HG03064 (cell line): ENCODE measurements at regions not wholly inside any gene's neighbourhood (a gene's known extent, or its start where the extent isn't known, plus 50 kb on each side); places are given as distances from the start of the nearest gene placed in this dataset.

ENCODE experiments used
- ATAC-seq: cut with Tn5 transposase; IDR thresholded peaks from one replicate; pipeline ENCODE4 v1.9.1; 2021; ENCODE audit warnings: low read depth; ENCODE audit not compliant: unreplicated experiment

DNA sequence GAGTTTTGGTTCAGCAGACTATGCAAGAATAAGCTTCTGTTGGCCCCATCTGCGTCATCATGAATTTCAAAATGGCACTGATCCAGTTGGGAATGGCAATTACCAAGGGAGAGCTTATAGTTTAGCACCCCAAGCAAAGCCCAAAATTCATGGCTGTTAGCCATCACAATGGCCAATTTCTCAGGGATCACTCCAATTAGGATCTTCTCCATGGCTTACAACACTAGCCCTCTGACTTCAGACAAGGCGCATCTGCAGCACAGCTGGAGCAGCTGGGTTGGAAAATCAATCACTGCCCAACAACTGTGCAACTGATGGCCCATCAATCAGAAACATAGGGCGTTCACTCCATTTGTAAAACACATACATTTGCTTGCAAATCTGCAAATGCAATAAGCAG is 273.6 kb downstream of the SRBD1 start:
- no peak for ATAC-seq

DNA sequence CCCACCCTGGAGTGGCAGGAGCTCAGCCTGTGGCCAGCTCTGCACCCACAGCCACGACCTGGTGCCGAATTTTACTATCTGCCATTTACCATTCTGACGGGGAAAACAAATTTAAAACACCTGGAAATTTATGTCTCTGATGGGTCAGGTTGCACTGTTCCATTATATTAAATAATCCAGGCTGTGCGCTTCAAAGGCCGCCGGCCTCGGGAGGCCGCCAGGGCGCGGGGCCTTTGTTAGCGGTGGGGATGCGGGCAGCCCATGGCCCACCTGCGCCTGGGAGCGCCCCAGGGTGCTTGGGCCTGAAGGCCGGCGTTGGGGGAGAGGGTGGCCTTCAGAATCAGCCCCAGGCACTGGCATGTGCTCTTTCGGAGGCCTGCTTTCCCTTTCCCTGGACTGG is 276.9 kb downstream of the SRBD1 start:
- ATAC-seq: no peak

DNA sequence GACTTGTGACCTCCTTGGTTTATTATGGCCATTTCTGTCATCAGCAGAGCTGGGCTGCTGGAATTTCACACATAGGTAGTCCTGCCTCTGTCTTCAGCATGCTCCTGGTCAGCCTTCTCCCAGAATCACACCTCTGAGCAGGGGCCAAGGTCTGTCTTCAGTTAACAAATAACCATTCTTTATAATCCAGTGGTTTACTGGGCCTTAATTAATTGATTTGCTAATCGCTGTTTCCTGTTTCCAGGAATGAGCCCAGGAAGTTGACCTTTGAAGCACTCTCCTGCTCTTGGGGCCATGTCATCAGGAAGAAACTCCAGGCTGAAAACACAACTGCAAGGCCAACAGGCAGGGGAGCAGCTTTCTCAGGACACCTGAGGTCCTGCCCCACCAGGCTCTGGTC is 278.5 kb downstream of the SRBD1 start:
- no peak for ATAC-seq

DNA sequence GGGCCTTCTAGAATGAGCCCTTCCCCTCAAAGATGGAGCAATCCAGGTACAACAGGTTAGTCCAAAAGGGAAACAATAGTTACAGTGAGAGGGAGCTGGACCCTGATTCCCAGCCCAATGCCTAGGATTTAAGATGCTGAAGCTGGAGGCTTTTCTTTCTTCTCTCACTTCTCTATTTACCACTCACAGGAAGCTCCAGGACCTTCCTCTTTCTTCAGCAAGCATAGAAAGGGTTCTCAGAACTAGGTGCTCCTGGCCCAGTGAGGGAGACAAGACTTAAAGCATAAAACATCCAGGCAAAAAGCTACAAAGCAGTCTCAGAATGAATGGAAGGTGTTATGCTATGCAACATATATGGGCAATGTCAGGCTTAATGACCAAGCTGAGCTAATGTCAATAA is 279.0 kb downstream of the SRBD1 start:
- no peak for ATAC-seq

DNA sequence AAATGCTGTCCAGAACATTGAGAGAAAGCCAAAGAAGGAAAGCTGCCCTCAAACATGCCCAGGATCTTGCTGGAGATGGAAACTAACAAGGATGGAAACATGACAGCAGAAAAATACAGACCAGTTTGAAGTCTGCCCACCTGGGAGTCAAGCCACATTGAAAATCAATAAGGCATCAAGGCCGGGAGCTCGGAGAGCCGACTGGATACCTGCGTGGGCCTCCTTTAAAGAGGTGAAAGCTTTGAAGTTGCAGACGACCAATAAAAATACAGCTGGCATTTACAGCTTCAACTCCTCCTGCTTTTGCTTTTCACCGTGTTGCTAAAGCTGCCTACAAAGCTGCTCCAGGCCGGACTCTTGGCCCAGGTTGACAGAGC is 279.7 kb downstream of the SRBD1 start:
- ATAC-seq: no peak

DNA sequence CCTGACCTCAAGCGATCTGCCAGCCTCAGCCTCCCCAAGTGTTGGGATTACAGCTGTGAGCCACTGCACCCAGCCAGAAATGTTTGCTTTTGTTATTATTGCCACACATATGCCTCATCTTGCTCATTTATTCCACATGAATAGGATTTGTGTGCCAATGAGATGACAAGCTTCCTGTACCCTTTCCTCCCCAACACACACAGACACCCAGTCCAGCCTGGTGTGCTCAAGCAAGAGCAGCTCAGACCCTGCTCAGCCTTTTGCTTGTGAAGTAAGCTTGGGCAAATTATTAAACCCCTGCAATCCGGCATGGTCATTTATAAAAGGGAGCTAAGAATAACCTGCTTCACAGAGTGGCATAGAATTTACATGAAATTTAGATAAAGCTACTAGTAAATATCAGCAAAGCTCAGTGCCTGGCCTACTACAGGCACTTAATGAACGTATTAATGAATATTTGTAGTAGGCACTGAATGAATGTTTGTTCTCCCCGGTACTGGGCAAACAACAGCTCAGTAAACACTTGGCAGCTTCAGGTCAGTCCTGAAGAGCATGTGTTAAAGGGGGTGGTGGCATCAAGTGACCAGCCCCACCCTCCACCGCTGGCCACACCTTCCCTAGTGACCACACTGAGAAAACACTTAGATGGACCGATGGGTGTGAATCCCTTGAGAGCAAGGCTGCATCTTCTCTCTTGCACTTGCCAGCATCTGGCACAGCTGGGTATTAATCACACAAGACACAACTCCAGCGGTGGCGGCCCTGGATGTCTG is 280.2 kb downstream of the SRBD1 start:
- no peak for ATAC-seq

DNA sequence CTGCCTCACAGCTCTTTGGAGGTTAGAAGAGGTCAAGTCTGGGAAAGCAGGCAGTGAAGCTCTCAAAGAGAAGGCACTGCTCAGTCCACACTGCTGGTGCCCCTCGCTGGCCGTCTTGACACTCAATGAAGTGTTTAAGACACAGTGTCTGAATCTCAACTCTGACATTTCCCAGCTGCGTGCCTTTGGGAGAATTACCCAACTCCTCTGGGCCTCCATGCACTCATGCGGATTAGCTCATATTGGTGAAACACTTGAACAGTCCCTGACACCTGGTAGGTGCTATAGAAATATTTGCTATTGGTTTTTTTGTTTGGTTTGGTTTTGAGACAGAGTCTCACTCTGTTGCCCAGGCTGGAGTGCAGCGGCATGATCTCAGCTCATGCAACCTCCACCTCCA is 281.0 kb downstream of the SRBD1 start:
- no peak for ATAC-seq

DNA sequence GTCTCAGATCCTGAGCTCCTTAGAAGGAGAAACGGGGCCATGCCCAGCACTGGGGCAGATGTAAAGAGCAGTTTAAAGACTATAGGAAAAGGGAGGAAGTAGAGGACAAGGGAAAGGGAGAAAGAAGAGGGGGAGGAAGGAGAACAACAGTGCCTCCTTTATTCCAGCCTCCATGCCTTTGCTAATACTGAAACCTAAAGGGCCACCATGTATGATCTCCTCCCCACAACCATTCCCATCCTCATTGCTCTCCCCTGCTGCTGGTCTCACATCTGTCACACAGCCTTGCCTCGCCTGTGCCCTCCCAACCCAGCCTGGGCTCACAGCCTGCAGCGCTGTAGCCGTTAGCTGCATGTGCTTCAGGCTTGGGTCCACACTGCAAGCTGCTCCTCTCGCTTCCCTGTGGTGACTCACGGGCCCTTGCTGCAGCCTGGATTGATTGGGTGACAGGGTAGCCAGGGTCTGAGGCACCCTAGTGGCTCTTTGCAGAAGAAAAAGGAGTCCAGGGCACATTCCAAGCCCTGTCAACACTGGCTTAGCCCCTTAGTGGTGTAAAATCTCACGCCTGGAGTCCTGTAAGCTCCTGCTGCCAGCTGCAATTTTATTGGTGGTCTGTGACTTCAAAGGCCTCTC is 281.9 kb downstream of the SRBD1 start:
- ATAC-seq: no peak

DNA sequence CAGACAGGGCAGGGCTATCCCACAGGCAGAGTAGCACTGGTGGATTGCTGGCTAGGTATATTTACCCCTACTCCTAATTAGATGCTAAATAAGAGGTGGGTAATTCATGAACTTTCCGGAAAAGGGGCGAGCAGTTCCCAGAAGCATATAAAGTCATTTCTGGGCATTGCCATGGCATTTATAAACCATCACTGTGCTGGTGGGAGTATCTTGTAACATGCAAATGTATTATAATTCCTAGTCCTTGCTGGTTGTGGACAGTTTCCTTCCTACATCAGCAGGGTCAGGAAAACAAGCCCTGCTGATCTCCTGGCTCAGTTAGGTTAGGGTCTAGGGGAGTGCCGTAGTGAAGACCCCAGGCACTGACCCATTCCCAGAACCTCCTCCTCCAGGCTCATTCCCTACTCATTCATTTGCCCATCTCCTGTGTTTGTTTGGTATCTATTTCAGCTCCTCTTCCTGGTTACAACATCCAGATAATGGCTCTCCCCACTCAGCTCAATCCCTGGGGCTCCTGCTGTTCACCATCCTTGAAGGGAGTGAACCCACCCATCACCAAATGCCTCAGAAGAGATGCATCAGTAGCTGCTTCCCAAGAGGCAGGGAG is 282.7 kb downstream of the SRBD1 start:
- ATAC-seq: no peak

DNA sequence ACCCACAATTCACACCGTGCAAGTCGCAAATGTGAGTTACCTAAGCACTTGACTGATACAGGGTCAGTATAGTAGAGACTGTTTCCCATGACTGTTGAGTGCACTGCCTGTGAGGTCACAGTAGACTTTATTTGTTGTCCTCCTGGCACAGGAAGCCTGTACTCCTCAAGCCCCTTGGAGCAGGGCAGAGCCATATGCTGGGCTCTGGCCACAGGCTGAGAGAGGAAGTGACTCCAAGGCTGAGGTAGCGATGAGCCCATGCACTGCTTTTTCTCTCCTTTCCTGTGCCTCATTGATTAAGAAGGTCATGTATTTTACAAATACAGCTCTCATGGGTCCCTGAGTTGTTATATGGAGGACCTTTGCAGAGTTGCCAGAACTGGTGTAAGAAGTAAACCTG is 287.7 kb downstream of the SRBD1 start:
- ATAC-seq: no peak

DNA sequence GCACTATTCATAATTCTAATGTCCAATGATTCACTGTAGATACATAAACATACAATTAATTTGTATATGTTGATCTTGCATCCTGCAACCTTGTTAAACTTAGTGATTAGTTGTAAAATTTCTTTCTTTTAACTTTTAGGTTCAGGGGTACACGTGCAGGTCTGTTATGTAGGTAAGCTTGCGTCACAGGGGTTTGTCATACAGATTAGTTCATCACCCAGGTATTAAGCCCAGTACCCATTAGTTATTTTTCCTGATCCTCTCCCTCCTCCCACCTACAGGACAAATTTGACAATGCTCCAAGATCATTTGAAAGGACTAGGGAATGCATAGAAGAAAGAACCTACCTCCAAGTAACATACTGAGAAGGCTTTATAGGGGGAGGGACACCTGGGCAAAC is 290.1 kb downstream of the SRBD1 start:
- no peak for ATAC-seq

DNA sequence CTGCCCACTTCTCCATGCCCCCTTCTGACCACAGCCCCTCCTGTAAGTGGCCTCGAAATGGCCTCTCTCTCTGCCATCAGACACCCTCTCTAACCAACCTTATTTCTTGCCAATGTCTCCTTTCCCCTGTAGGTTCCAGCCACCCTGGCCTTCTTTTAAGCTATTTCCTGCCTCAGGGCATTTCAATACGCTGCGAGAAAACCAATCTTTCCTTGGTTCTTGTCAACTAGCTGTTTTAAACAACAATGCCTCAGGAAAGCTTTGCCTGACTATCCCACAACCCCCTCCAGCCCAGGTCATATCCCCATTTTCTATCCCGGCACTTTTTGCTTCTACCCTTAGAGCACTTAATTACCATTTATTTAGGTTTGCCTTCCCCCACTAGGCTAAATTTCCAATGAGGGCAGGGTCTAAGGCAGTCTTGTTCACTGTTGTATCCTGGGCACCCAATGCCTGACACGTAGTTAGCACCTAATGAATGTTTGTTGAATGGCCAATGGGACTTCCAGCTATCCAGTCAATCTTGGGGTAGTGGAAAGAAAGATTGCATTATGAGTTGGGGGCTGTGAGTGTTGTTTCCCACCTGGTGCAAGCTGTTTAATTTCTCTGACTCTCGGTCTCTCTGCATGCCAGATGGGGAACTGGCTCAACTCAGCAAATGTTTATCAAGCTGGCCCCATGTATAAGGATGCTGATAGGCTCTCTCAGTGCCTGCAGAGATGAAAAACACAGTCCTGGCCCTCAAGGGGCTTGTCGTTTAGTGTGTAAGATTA is 291.2 kb downstream of the SRBD1 start:
- no peak for ATAC-seq

DNA sequence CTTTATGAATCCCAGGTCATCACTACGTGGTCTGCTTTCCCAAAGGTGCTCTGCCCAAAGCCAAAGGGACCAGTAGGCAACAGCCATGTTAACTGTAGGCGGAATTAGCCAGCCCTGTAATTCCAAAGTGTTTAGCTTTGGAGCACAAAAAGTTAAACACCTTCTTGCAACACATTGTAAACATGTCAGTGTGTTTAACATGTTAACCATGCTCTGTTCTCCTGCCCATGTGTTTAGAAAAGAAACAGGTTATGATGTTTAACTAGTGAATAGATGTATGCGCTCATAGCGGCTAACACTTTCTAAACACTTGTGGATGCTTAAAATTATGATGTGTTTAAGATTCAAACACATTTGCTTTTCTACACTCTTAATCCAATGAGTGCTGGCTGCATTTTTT is 292.4 kb downstream of the SRBD1 start:
- ATAC-seq: no peak

DNA sequence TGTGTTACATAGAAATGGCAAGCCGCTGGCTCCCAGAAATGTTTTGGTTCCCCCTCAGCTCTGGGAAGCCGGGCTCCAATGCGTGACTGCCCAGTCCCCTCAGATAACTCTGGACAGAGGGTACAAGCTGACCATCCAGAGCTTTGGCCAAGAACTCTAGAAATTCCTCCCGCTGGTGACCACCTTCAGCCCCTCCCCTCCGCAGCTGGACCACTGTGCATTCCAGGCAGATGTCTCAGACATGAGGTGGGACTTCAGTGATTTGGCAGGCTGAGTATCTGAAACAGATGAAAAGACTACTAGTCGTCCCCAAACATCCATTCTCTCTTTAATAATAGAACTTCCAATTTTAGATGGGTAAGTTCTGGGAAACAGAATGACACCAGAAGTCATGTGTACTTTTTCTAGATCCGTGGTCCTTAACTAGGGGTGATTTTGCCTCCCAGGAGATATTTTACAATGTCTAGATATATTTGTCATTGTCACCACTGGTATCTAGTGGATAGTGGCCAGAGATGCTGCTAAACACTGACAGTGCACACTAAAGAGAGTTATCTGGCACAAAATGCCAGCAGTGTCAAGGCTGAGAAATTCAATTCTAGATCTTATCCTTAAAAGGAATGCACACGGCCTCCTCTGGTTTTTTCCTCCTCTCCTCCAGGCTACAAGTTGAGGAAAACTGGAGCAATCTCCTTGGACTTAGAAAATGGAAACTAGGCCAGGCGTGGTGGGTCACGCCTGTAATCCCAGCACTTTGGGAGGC is 294.3 kb downstream of the SRBD1 start:
- ATAC-seq: no peak

DNA sequence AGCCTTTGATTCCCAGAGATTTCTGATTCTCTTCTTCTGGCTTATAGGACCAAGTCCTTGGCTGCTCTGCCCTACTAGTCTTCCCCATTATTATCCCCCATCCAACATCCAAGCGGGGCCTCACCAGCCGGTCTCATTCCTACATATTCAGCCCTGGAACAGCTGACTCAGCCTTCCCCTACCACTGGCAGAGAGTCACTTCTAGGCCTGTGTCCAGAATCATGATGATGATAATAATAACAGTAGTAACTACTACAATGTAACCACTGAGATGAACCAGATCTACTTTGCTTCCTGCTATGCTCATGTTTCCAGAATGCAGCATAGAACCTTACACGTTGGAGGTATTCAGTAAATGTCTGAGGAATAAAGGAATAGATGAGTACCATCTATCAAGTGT is 295.2 kb downstream of the SRBD1 start:
- ATAC-seq: no peak

DNA sequence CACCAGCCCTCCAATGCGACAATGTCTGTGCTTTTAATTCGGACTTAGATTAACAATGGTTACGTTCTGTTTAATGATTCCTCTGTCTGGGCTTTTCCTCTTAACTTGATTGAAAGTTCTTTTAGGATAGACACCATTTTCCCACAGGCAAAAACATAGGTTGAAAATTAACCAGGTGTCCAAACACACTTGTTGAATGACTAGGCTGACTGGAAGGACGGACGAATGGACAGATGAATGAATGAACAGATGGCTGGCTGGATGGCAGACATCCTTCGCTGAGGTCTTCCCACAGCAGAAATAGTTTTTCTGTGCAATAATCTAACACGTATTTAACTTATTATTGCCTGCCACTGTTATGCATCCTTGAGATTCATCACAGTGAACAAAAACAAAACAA is 298.8 kb downstream of the SRBD1 start:
- ATAC-seq: no peak

DNA sequence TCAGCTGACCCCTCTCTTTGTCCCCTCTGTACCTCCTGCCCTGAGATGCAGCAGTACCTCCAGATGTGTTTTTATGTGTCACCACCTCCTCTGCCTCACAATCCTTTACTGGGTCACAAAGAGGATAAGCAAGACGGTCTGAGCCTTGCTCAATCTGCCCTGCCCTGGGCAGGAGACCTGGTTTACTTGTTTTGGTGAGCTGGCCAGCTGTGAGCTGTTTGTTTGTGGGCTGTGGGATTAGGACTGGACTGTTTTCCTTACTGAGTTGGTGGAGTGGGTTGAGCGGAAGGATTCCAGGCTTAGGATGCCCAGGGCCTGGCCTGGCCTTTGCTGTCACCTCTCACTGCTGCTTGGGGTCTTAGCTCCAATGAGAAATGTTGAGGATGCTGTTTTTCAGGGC is 299.5 kb downstream of the SRBD1 start:
- ATAC-seq: no peak

DNA sequence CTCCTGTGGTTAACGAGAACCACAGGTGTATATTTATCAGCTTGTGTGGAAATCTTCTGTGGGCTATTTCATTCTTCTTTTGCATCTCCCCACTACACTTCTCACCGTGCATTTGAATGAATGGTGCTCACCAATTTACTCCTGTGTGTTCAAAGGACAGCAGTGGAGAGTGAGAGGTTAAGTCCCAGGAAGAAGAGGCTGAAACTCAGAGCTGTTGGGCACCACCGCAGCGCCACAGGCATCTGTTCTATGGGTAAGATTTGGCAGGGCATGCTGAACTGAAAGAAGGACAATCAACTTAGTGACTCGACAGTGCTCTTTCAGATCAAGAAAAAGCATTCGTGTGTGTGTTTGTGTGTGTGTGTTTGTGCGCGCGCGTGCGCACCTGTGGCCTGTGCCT is 297.9 kb upstream of the SIX2 start:
- ATAC-seq: no peak

DNA sequence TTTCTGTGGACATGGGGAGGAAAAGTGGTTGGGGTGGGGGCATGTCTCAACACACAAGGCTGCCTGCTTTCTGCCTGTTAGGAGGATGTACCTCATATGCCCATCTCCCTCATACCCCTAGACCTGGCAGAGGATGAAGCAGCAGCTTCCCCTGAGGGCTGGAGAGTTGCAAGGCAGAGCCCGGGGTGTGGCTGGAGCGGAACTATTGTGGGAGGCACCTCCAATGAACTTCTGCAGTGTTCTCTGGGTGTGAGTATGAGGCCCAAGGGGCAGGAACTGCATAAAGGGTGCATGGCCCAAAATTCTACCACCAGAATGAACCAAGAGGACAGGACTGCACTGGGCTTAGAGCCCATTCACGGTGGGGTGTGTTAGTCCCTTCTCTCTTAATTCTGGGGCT is 296.3 kb upstream of the SIX2 start:
- no peak for ATAC-seq

DNA sequence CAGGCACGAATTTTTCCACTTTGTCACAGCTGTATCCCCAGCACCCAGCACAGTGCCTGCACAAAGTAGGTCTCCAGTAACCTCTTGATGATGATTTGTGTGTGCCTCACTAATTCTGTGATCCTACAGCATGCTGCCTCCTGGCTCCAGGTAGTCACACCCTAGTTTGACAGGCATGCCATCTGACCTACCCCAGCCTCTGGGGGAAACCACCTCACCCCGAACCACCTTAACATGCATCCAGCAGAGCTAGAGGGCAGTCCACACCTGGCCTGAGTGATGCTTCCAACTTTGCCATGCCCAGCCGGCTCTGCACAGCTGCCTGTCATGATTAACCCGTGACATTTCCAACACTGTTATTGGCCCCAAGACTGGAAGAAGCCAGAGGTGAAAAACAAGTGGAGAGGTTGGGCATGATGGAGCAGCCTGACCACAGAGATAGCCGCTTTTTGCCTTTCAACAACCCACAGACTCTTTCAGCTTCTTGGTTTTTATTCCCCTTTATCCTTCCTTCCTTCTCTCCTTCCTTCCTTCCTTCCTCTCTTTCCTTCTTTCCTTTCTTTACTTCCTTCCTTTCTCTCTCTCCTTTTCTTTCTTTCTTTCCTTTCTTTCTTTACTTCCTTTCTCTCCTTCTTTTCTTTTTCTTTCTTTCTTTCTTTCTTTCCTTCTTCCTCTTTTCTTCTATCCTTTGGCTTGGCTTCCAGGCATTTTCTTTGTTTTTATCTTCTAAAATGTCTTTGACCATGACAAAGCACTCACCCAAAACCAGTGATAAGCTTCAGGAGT is 294.4 kb upstream of the SIX2 start:
- ATAC-seq: no peak
